ENCODE measurements at regions not wholly inside any gene's neighbourhood (a gene's known extent, or its start where the extent isn't known, plus 50 kb on each side); places are given as distances from the start of the nearest gene placed in this dataset.

DNA sequence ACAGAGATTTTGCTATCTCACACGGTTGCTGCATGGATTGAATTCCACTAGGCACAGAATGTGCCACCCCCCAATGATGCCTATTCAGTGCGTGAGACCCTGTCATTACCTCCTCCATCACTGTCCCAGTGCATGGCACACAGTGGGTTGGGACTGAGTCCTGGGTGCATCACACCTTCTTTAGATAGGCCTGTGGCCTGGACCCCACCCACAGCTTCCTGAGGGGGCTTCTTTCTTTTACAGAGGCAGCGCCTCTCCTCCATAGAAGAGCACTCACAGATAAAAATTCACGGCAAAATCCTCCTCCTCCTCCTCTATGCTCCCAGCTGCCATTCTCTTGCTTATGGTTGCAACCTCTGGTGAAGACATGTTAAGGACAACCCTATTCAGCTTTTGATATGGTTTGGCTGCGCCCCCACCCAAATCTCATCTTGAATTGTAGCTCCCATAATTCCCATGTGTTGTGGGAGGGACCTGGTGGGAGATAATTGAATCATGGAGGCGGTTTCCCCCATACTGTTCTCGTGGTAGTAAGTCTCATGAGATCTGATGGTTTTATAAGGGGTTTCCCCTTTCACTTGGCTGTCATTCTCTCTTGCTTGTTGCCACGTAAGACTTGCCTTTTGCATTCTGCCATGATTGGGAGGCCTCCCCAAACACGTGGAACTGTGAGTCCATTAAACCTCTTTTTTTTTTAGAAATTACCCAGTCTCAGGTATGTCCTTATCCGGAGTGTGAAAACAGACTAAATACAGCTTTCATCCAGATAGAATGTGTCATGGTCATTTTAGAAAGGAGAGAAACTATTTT, 147.6 kb downstream of the KLF13 start:
- DNase-seq = no peak

DNA sequence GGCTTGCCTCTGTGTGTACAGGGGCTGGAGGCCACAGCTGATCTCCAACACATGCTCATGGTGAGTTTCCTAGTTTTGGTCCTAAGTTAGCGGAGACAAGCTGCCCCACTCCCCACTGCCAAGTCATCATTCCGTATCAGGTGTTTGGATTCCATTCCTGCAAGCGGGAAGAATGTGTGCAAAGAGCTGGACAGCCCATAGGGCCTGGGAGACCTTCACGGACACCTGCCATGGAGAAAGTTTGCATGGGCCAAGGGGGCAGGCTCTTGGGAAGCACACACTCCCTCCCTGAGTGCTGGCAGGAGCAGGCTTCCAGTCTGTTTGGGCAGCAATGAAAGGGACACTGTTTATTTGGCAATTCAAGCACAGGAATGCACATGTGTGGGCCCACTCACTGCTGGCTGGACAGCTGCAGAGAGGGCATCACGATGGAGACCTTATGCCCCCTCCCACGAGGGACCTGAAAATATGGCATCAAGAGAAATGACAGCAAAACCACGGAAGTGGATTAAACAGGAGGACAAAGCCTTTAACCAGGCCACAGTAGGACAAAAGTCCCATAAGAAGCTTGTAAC, 149.7 kb downstream of the KLF13 start:
- DNase-seq = no peak

DNA sequence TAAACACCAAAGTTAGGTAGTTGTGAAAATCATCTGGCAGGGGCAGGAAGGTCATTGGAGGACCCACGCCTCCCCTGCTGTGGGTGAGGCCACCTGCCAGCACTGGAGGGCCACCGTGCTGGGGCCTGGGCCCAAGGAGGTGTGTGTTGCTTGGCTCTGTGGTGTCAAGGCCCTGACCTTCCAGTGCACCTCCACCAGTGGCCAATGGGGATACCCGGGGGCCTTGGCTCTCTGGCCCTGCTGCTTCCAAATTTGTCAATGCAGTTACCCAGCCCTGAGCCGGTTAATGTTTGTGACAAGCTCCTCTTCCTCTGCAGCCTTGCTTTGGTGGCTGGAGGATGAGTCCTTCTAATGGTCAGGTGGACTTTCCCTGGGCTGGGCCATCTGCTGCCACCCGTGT, 150.2 kb downstream of the KLF13 start:
- no peak for DNase-seq

DNA sequence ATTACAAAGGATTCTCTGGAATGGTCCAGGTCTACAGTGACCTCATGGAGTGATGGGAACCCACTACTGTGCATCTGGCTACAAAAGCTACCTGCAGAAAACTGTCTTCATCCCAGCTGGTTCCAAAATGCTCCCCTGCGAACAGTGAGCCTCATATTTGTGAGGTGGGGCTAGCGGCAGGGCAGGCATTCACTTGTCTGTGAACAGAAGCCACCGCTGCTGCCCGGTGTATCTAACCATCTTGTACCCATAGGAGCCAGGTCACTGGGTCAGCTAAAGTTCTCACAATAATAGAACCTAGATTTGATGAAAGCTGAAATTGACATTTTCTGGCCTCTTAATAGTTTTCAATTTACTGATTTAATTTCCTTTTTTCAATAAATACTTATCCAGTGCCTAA, 150.7 kb downstream of the KLF13 start:
- DNase-seq = no peak

DNA sequence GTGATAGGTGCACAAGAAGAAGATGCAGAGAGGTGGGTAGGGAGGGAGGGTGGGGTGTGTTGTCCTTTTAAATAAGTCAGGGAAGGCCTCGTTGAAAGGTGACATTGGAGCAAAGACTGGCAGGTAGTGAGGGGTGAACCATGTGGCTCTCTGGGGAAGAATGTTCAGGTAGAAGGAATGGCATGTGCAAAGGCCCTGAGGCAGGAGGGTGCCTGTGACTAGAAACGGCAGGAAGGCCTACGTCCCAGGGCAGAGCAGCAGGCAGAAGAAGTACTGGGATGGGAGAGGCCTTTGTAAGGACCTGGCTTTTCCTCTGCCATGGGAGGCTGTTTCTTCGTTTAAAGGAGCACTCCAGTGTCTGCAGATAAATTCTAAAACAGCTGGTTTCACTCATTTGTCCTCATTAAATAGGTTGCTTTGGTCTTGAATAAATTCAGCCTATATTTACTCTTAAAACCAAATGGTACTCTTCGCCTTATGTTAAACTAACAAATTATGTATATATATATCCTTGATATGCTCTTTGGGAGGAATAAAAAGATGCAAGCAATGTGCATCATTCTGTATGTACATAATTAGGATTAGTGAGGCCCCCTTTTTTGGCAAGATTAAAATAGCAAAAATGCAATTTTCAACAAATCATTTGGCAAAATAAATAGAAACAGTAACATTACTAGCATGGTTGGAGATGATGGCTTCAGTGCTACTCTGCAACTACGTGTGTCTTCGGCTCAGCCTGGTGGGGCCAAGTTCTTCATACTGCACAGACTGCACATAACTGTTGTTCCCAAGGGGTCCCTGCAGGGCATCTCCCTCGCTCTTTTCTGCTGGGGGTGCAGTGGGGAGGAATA, 151.4 kb downstream of the KLF13 start:
- DNase-seq = no peak

DNA sequence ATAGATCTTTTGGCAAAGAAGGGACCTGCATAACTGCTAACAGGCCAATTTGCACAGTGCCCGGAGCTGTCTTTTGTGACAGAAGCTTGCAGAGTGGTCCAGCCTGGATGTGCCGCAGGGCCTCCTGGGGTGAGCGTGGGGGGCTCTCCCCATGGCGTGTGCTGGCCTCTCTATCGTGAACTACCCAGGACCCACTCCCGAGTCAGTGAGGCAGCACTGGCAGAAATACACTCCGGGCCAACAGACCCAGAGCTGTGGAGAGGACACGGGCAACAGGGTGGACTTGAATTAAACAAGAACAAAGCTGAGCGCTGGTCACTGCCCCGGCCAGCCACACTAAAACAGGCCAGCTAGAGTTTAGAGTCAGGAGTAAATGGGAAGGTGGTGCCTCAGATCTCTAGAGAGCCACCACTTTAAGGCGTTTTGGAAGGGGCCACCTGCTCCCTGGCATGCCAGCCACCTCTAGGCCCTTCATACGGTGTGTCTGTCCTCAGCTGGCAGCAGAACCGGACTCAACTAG, 152.1 kb downstream of the KLF13 start:
- DNase-seq = no peak

DNA sequence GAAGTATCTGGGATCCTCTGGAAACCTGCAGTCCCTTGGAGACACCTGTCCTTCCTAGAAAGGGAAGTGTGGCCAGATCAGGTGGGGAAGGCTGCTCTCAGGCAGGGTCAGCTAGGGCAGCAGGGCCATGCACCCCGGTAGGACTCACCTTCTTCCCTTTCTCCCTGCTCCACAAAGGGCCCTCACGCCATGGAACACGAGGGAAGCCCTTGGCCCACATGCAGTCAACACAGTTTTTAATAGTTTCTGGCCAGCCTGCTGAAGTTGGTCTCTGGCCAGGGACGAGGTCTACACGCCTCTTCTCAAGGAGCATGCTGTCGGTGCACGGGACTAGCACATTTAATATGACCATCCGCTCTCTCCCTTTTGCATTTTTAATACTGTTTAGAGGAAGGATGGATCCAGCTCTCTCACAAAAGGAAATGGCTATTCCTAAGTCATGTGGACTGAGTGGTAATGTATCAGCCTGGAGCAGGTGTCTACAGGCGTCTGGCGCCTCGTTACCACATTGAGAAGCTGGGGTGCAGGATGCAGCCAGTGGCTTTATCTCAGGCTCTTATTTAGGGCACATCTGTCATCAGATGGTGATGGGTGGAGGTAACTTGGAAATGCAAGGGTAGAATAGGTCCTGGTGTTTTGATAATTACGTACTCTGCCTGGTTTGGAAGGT, 153.9 kb downstream of the KLF13 start:
- no peak for DNase-seq

DNA sequence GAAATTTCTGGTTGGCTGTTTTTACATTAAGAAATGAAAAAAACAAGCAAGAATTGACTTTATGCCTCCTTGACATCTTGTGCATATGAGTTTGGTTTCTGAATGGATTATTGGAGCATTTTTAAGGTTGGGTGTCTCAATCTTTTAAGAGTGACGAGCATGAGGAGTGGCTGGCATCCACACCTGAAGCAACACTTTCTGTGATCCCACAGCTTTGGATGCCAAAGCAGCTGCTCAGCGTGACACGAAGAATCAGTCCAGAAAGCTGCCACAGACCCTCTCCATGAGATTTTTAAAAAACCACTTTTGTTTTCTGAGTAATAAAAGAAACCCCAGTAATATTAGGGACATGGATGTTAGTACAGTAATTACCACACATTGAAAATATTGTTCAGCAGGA, 154.5 kb downstream of the KLF13 start:
- no peak for DNase-seq

DNA sequence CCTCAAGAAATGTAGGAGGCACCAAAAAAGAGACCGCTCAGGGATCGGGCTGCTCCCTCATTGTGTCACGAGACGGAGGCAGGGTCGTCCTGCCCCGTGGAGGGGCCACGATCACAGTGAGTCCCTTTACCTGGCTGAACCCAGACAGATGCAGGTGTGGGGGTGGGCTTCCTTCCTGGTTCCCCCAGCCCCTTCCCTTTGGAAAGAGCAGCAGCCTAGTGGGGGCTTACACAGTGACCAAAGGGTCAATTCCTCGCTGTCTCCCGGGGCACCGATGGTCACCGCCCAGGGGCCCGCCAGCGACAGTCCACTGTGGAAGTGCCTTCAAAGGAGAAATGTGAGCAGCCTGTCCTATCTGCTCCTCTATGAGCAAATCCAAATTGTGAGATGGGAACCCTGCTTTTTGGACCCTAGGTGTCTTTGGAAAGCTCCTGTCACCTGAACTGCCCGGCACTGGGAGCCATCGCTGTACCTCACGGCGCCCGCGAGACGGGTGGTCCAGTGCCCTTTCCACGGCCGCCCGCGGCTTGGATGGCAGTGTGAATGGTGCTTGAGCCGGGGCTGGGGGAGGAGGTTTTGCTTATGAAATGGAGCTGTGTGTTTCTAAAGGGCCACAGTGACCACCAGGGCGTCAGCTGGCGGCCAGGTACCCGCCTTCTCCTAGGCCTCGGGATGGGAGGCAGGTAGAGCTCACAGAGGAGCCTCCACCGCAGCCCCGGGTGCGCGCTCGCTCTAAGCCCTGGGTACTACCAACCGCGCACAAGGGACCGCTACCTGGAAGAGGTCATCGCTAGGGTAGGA, 155.7 kb downstream of the KLF13 start:
- DNase-seq = no peak

DNA sequence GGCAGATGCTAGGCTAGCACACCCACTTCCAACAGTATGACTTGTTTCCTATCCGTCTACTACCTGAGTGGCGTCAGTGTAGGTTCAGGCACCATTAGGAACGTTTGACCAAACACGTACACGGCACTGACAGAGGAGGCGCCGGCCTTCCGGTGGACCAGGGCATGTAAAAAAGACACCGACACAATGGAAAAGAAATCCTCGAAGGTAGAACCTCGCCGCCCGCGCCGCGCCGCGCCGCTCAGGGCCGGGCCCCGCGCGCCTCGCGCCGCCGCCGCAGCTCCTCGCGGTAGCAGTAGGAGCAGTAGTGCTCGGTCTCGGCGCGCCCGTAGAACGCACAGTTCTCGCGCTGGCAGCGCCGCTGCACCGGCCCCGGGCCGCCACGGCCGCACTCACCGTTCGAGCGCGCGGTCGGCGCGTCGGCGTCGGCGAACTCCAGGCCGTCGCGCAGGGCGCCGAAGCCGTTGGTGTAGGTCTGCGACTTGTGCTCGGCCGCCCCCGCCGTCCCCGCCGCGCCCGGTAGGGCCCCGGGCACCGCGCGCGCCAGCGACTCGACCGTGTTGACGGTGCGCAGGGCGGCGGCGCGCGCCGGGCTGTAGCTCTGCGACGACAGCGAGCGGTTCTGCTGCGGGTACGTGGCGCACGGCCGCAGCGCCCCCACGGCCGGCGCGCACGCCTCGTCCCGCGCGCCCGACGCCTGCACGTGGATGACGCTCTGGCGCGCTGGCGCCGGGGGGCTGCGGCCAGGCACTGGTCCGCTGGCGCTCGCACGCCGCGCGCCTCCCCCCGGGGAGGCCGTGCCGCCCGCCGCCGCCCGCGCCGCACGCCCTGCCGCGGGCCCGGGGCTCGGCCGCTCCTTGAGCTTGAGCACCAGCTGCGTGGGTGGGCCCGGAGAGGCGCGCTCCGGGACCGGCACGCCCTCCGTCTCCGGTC, 156.7 kb downstream of the KLF13 start:
- no peak for DNase-seq

DNA sequence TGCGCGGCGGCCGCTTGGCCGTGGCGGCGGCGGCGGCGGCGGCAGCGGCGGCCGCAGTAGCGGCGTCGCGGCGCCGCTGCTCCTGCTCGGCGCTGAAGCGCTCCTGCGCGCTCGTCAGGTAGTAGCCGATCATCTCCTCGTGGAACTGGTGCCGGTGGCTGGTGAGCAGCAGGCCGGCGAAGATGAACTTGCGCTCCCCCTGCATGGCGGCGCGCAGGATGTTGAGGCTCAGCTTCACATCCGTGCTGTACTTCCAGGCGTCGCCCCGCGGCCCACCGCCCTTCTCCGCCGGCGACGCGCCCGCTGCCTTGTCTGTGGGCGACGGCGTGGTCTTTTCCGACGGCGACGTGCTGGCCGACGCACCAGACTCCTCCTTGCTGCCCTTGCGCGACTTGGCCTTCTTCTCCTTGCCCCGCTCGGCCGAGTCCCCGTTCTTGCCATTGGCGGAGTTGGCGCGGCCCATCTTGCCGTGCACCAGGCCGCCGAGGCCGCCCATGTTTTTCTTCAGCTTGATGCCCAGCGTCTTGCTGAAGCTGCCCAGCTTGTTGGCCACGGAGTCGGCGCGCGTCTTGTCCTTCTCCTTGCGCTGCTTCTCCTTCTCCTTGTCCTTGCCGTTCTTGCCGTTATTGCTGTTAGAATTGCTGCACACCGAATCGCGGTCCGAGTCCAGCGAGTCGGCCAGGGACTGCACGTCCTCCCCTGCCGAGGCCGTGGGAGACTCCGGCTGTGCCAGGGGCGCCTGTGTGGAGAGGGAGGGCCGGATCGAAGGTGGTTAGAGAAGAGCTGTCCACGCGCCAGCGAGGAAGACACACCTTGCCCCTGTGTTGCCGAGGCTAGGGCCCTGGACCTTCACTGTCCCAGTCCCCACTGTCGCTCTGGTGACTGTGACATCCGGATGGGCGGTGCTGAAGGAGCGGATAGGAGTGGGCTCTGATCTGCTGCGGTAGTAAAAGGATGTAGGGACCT, 157.6 kb downstream of the KLF13 start:
- DNase-seq = no peak

DNA sequence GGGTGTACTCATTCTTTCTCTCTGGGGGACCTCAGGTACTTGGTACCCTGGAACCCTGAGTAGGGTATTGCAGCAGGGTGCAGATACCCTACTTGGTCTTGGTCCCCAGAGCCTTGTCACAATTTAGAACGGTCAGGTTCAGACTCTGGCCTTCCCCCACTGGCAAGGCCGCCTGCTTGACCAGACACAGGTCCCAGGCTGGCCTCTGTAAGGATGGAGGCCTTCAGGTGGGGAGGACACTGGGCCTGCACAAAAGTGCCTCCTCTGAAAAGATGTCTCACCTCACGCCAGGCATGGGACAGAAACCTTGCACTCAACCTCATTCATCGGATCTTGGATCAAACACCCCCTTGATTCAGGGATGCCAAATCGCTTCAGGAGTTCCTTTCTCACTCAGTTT, 158.4 kb downstream of the KLF13 start:
- no peak for DNase-seq

DNA sequence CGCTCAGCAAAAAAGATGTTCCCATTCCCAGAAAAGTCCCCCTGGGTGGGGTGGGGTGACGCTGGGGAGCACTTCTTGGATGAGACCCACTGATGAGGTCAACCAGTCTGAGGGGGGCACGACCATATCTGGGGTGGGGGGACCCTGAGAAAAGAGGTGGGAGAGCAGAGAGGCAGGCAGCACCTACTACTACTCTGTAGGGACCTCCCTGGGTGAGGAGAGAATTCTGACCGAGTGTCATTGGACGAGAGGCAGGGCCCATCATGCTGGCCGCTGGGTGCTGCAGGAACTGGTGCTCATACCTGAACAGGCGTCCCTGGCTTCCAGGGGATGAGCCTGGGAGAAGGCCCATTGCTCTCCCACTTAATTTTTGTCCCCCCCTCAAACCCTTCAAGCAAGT, 158.8 kb downstream of the KLF13 start:
- DNase-seq = no peak

DNA sequence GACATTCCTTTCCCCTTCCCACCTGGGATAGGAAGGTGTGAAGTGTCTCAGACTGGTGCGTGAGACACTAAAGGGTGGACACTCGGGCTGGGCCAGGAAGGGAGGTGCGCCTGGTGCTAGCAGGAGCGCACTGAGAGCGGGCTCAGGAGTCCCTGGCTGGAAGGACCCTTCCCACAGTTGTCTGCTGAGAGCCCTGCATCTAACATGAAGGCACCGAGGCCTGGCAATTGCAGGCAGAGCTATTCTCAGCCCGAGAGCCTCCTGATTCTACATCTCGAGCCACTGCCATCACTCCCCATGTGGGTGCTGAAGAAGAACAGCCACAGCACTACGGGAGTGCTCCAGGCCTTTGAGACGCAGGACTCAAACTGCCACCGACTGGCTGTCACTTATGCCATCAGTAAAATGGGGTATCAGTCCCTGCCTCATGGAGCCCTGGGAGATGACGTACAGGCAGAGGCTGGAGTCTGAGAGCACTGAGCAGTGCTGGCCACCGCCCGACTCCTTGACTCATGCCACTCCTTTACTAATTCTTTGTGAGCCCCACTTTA, 159.4 kb downstream of the KLF13 start:
- DNase-seq = no peak

DNA sequence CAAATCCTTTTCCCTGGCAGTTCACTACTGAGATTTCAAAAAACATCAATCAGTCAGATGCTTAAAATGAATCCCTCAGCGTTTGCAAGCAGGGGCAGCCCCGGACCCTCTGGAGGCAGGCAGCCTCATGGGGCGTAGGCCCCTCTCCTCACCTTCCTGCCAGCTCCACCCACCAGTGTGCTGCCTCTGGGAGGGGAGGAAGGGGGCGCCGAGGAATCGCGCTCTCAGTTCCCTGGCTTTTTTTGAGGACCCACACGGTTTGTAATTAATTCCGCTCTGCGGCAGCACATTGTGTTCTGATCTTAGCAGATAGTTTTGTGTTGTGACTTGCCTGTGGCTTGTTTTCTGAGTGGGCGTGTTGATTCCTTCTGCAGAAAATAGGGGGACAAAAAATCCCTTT, 159.9 kb downstream of the KLF13 start:
- no peak for DNase-seq

DNA sequence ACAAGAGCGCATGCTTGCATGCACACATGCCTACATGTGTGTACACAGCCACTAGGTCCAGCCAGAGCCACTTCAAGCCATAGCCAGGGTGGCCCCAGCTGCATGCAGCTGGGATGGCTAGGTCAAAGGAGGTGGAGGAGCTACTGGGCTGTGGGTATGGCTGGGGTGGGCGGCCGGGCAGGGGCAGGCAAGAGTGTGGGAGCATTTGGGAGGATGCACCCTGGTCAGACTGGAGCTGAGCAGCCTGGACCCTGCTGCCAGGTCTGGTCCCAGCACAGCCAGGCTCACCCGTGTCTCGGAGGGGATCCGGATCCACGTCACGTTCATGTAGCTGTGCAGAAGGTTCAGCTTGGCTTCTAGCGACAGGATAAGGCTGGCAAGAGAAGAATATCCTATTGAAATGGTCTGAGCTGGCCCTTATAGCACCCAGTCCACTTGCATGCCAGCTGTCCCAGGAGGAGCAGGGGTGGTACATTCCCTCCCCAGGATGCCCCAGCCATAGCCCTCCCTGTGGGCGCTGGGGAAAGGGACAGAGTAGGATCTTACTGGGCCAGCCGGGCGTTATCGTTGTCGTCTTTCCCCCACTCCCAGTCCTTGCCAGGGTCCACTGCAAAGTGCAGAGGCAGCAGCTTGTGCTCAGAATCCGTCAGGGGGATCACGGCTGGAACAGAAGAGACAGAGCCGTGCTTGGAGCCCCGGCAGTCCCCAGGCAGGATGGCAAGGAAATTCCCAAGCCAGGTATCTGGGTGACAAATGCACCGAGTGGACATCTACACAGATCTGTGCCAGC, 160.5 kb downstream of the KLF13 start:
- no peak for DNase-seq

DNA sequence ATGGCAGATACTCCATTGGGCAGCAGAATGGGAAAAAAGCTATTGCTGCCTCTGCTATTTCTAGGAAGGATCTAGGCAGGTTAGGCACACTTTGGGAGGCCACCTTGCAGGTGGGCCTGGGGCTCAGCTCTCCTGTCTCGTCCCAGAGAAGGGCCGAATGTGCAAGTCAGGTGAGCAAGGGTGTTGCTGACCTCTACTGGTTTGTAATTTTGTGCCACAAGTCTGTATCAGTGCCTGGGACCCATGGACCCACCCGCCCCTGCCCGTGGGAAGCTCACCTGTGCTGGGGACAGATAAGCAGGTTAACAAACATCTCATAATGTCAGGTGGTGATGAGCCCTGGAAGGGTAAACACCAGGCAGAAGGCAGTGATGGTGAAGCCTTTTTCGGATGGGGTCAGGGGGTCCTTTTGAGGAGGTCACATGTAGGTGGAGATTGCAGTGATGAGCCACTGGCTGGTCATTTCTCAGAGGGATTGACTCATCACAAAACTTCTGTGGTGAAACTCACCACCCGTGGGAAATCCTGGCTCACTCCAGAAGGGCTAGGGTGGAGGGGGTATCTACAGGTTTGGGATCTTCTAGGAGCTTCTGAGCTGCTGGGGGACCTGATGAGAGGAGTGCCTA, 161.3 kb downstream of the KLF13 start:
- DNase-seq = no peak

All from KG1 (cell line).